GM12878 (cell line): ENCODE measurements at regions not wholly inside any gene's neighbourhood (a gene's known extent, or its start where the extent isn't known, plus 50 kb on each side); places are given as distances from the start of the nearest gene placed in this dataset.

Source experiments
- ATAC-seq: fragments of 200-7000 bp; cut with Tn5 transposase; 3 replicates; pipeline ENCODE4 v1.9.1; 2020; ENCODE audit warnings: mild to moderate bottlenecking, moderate library complexity
- BruUV-seq: library from RNA; stranded (reverse); fragments of 400-500 nt; replicated peaks from 2 replicates; lab custom pipeline; 2021; lab: Mats Ljungman, UMichigan
- CTCF ChIA-PET: fragments of 300-600 bp; sonication (Branson Sonifier 250); formaldehyde crosslinking; extraction: SDS; loops from one replicate; lab custom pipeline; 2021; ENCODE audit warnings: inconsistent platforms; lab: Yijun Ruan, JAX
- POLR2A ChIA-PET: fragments of 350-600 bp; formaldehyde crosslinking; extraction: SDS; loops from one replicate; lab custom pipeline; 2021; ENCODE audit warnings: inconsistent platforms; lab: Charles Lee
- RAD21 ChIA-PET: fragments of 300-600 bp; sonication (Branson Sonifier 250); formaldehyde crosslinking; loops from one replicate; lab custom pipeline; 2023; ENCODE audit warnings: antibody characterized with exemption; ENCODE audit not compliant: unreplicated experiment; lab: Charles Lee
- SMC1A ChIA-PET: fragments of 300-600 bp; sonication (Branson Sonifier 250); formaldehyde crosslinking; loops from one replicate; lab custom pipeline; 2023; ENCODE audit not compliant: unreplicated experiment, uncharacterized antibody; lab: Charles Lee
- DNase-seq: peaks from one replicate; pipeline ENCODE4 v3.0.0-alpha.2; 2011; ENCODE audit warnings: low read depth, low spot score
- FAIRE-seq: peaks from 3 replicates; lab custom pipeline; 2011; peaks lifted over from hg19 to GRCh38; lab: Jason Lieb, UNC
- H2AFZ ChIP-seq: 2 replicates; pipeline ENCODE4 v1.6.0; 2011; ENCODE audit warnings: low read depth, low read length, control low read depth; ENCODE audit not compliant: control insufficient read depth
- H3K27ac ChIP-seq: 2 replicates; pipeline ENCODE4 v1.5.1; 2011; ENCODE audit warnings: control low read depth; ENCODE audit not compliant: control insufficient read depth, insufficient read depth
- H3K27me3 ChIP-seq, 2 experiments: replicated peaks in 1 of 2; 2 replicates each; pipeline versions ENCODE4 v1.6.0 to v1.6.1; 2011; ENCODE audit warnings: low read length in 1 of 2; ENCODE audit not compliant: control insufficient read depth in 2 of 2, insufficient read depth in 2 of 2
- H3K36me3 ChIP-seq, 2 experiments: 2 replicates each; pipeline ENCODE4 v1.5.1; 2011; ENCODE audit warnings: low read length in 1 of 2; ENCODE audit not compliant: control insufficient read depth in 2 of 2, insufficient read depth in 2 of 2
- H3K4me1 ChIP-seq: 2 replicates; pipeline ENCODE4 v1.6.1; 2011; ENCODE audit warnings: mild to moderate bottlenecking, low read length, moderate library complexity, mixed read lengths; ENCODE audit not compliant: control insufficient read depth, insufficient read depth
- H3K4me2 ChIP-seq: 2 replicates; pipeline ENCODE4 v1.6.0; 2011; ENCODE audit warnings: control low read depth; ENCODE audit not compliant: control insufficient read depth, insufficient read depth
- H3K4me3 ChIP-seq: fragments of 200-600 bp; sonication (generic); 2 replicates; pipeline ENCODE4 v1.5.1; 2016
- H3K79me2 ChIP-seq: 2 replicates; pipeline ENCODE4 v1.6.0; 2011; ENCODE audit warnings: low read length; ENCODE audit not compliant: control insufficient read depth, insufficient read depth
- H3K9ac ChIP-seq: 2 replicates; pipeline ENCODE4 v1.8.0; 2011; ENCODE audit warnings: low read length, control low read depth, mixed read lengths; ENCODE audit not compliant: control insufficient read depth, insufficient read depth
- H3K9me3 ChIP-seq: replicated peaks from 3 replicates; pipeline ENCODE4 v1.5.1; 2011; ENCODE audit warnings: mild to moderate bottlenecking, low read length; ENCODE audit not compliant: control insufficient read depth, insufficient read depth
- H4K20me1 ChIP-seq: 2 replicates; pipeline ENCODE4 v1.6.0; 2011; ENCODE audit not compliant: control insufficient read depth, insufficient read depth
- HDGF ChIP-seq: fragments of 450-650 bp; IDR thresholded peaks from 2 replicates; pipeline ENCODE4 v1.6.1; 2016; ENCODE audit warnings: antibody characterized with exemption
- RAD51 ChIP-seq: fragments of 450-650 bp; IDR thresholded peaks from 2 replicates; pipeline ENCODE4 v1.6.1; 2016; ENCODE audit warnings: moderate library complexity, mild to moderate bottlenecking, inconsistent platforms
- SUZ12 ChIP-seq: fragments of 200-600 bp; sonication (generic); IDR thresholded peaks from one replicate; pipeline ENCODE4 v1.6.1; 2018; ENCODE audit warnings: antibody characterized with exemption, mild to moderate bottlenecking; ENCODE audit not compliant: unreplicated experiment
- ZNF217 ChIP-seq: fragments of 450-650 bp; IDR thresholded peaks from 2 replicates; pipeline ENCODE4 v1.6.1; 2017; ENCODE audit warnings: antibody characterized with exemption, mild to moderate bottlenecking
- WGBS: methylation state at CpG from one replicate; pipeline ENCODE4 v1.1.6; 2016; ENCODE audit warnings: low lambda C conversion rate; ENCODE audit not compliant: insufficient replicate concordance, insufficient coverage; ENCODE audit errors: missing lambda C conversion rate; 5-methylcytosine and 5-hydroxymethylcytosine counted together
- in situ Hi-C: fragments of 300-500 bp; cut with MboI; formaldehyde crosslinking; loops from 9 replicates; pipeline ENCODE4 v1.14.3; 2018; ENCODE audit warnings: mixed read lengths
- intact Hi-C: fragments of 100-400 bp; cut with micrococcal nuclease; formaldehyde crosslinking; loops from one replicate; pipeline ENCODE4 v1.14.2; 2022; ENCODE audit not compliant: unreplicated experiment
- TF ChIP-seq, protein P1 (sequence below): fragments of 450-650 bp; IDR thresholded peaks from 2 replicates; pipeline ENCODE4 v1.6.1; 2016; ENCODE audit warnings: mild to moderate bottlenecking
- TF ChIP-seq, protein P2 (sequence below): fragments of 450-650 bp; conservative IDR thresholded peaks from 2 replicates; pipeline ENCODE4 v1.6.1; 2017; ENCODE audit warnings: mild to moderate bottlenecking, moderate library complexity
- TF ChIP-seq, protein P3 (sequence below): IDR thresholded peaks from 2 replicates; pipeline ENCODE4 v1.6.1; 2012; ENCODE audit warnings: mild to moderate bottlenecking, low read depth, low read length

DNA sequence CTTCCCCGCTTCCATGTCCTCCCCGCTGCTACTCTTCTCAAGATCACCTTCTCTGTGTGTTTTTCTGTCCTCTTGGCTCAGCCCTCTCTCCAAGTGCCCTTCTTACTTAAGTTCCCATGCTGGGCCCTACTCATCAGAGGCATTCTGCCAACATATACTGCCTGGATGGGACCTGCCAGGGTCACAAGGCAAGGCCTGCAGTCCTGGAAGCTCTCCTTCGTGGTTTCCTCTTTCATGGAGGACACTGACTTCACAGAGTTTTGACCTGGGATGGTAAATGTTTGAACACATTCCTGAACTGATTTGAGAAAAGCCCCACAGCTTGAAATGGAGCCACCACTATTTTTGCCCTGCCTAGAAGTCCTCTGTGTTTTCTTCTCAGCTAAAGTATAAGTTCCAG, 140.9 kb downstream of the TMEM30B start (continued):
- TF ChIP-seq, protein P1, sequence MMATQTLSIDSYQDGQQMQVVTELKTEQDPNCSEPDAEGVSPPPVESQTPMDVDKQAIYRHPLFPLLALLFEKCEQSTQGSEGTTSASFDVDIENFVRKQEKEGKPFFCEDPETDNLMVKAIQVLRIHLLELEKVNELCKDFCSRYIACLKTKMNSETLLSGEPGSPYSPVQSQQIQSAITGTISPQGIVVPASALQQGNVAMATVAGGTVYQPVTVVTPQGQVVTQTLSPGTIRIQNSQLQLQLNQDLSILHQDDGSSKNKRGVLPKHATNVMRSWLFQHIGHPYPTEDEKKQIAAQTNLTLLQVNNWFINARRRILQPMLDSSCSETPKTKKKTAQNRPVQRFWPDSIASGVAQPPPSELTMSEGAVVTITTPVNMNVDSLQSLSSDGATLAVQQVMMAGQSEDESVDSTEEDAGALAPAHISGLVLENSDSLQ, result no peak
- TF ChIP-seq SUZ12 (no peak), HDGF (no peak)
- TF ChIP-seq, all 136 proteins: peak for 0

DNA sequence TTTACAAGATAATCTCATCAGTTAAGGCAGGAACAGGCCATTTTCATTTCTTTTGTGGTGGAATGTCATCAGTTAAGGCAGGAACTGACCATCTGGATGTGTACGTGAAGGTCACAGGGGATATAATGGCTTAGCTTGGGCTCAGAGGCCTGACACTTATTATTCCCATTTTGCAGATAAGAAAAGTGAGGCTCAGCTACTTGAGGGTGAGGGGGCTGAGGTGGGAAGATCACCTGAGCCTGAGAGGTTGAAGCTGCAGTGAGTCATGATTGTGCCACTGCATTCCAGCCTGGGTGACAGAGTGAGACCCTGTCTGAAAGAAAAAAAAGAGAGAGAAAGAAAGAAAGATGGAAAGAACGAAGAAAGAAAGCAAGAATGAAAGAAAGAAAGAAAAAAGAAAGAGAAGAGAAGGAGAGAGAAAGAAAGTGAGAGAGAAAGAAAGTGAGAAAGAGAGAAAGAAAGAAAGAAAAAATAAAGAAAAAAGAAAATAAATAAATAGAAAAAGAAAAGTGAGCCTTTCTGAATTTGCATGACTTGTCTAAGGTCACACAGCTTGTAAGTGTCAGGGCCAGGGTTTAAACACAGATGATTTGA, 142.0 kb downstream of the TMEM30B start:
- BruUV-seq, result no TSS peak
- H2AFZ ChIP-seq, result no peak overlapping the region
- H3K9ac ChIP-seq, result no peak overlapping the region
- DNase-seq (no peak), FAIRE-seq (no peak), ATAC-seq (no peak)
- ChIA-PET SMC1A (no interaction called here), CTCF (no interaction called here), POLR2A (no interaction called here), RAD21 (no interaction called here)
- TF ChIP-seq ZNF217, result no peak
- TF ChIP-seq, protein P2, sequence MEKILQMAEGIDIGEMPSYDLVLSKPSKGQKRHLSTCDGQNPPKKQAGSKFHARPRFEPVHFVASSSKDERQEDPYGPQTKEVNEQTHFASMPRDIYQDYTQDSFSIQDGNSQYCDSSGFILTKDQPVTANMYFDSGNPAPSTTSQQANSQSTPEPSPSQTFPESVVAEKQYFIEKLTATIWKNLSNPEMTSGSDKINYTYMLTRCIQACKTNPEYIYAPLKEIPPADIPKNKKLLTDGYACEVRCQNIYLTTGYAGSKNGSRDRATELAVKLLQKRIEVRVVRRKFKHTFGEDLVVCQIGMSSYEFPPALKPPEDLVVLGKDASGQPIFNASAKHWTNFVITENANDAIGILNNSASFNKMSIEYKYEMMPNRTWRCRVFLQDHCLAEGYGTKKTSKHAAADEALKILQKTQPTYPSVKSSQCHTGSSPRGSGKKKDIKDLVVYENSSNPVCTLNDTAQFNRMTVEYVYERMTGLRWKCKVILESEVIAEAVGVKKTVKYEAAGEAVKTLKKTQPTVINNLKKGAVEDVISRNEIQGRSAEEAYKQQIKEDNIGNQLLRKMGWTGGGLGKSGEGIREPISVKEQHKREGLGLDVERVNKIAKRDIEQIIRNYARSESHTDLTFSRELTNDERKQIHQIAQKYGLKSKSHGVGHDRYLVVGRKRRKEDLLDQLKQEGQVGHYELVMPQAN, result no peak
- TF ChIP-seq, protein P3, sequence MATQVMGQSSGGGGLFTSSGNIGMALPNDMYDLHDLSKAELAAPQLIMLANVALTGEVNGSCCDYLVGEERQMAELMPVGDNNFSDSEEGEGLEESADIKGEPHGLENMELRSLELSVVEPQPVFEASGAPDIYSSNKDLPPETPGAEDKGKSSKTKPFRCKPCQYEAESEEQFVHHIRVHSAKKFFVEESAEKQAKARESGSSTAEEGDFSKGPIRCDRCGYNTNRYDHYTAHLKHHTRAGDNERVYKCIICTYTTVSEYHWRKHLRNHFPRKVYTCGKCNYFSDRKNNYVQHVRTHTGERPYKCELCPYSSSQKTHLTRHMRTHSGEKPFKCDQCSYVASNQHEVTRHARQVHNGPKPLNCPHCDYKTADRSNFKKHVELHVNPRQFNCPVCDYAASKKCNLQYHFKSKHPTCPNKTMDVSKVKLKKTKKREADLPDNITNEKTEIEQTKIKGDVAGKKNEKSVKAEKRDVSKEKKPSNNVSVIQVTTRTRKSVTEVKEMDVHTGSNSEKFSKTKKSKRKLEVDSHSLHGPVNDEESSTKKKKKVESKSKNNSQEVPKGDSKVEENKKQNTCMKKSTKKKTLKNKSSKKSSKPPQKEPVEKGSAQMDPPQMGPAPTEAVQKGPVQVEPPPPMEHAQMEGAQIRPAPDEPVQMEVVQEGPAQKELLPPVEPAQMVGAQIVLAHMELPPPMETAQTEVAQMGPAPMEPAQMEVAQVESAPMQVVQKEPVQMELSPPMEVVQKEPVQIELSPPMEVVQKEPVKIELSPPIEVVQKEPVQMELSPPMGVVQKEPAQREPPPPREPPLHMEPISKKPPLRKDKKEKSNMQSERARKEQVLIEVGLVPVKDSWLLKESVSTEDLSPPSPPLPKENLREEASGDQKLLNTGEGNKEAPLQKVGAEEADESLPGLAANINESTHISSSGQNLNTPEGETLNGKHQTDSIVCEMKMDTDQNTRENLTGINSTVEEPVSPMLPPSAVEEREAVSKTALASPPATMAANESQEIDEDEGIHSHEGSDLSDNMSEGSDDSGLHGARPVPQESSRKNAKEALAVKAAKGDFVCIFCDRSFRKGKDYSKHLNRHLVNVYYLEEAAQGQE, result no peak
- no peak for TF ChIP-seq RAD51
- WGBS, result 18% methylated on average over 2 of the region's 2 CpGs
- H3K27ac ChIP-seq, result no peak overlapping the region
- H3K4me1 ChIP-seq, result no peaks in the 10 kb centered on the region
- in situ Hi-C loops (no loop called here), intact Hi-C loops (no loop called here)
- no peaks in the 10 kb centered on the region for H3K36me3 ChIP-seq
- H3K4me2 ChIP-seq, result no peak overlapping the region
- H3K4me3 ChIP-seq, result no peak overlapping the region
- H3K79me2 ChIP-seq, result no peaks in the 10 kb centered on the region
- no peaks in the 10 kb centered on the region for H3K27me3 ChIP-seq
- H3K9me3 ChIP-seq, result no peaks in the 10 kb centered on the region; the same call in 2 of the 3 replicates
- no peaks in the 10 kb centered on the region for H4K20me1 ChIP-seq
